H1 (cell line): ENCODE measurements at regions not wholly inside any gene's neighbourhood (a gene's known extent, or its start where the extent isn't known, plus 50 kb on each side); places are given as distances from the start of the nearest gene placed in this dataset.

Experiments
- CHD2 ChIP-seq: IDR thresholded peaks from 2 replicates; pipeline ENCODE4 v1.6.1; 2012; ENCODE audit warnings: low read length, improper control_type of control experiment
- CREB1 ChIP-seq: IDR thresholded peaks from 2 replicates; pipeline ENCODE4 v1.6.1; 2012; ENCODE audit warnings: inconsistent platforms
- PHF8 ChIP-seq: fragments of 200-600 bp; sonication (generic); conservative IDR thresholded peaks from 2 replicates; pipeline ENCODE4 v1.7.1; 2012; ENCODE audit warnings: low read depth, mild to moderate bottlenecking, inconsistent platforms, low read length, moderate library complexity
- SUZ12 ChIP-seq: fragments of 200-600 bp; sonication (generic); IDR thresholded peaks from 2 replicates; pipeline ENCODE4 v1.6.1; 2012; ENCODE audit warnings: mild to moderate bottlenecking, inconsistent platforms, low read length, moderate library complexity, mixed read lengths
- TEAD4 ChIP-seq: IDR thresholded peaks from 2 replicates; pipeline ENCODE4 v1.6.1; 2012; ENCODE audit warnings: low read depth, low read length, inconsistent platforms, mixed read lengths
- YY1 ChIP-seq: IDR thresholded peaks from 2 replicates; pipeline ENCODE4 v1.6.1; 2011; ENCODE audit warnings: low read depth, mild to moderate bottlenecking, low read length
- TF ChIP-seq, protein P1 (sequence below): fragments of 300-600 bp; sonication (generic); IDR thresholded peaks from 2 replicates; pipeline ENCODE4 v1.7.1; 2012; ENCODE audit warnings: low read length, moderate library complexity, mild to moderate bottlenecking, inconsistent platforms; ENCODE audit not compliant: insufficient replicate concordance

DNA sequence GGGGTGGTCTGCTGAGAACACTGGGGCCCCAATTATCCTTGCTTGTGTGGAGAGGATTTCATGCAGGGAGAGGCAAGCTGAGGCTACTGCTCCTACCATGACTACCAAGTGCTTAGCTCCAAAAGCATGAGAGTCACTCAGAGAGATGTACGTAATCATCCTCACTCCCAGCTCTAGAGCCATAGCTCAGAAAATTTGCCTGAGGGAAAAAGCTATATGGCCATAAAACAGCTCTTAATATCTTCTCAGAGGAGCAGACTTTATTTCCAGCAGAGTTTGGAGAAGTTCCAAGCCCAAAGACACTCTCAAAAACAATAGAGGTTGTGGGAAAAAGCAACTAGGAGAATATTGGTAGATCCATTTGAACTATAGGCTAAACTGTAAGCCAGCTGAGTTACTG, 106.4 kb upstream of the PBX1 start (continued):
- TF ChIP-seq, protein P1, sequence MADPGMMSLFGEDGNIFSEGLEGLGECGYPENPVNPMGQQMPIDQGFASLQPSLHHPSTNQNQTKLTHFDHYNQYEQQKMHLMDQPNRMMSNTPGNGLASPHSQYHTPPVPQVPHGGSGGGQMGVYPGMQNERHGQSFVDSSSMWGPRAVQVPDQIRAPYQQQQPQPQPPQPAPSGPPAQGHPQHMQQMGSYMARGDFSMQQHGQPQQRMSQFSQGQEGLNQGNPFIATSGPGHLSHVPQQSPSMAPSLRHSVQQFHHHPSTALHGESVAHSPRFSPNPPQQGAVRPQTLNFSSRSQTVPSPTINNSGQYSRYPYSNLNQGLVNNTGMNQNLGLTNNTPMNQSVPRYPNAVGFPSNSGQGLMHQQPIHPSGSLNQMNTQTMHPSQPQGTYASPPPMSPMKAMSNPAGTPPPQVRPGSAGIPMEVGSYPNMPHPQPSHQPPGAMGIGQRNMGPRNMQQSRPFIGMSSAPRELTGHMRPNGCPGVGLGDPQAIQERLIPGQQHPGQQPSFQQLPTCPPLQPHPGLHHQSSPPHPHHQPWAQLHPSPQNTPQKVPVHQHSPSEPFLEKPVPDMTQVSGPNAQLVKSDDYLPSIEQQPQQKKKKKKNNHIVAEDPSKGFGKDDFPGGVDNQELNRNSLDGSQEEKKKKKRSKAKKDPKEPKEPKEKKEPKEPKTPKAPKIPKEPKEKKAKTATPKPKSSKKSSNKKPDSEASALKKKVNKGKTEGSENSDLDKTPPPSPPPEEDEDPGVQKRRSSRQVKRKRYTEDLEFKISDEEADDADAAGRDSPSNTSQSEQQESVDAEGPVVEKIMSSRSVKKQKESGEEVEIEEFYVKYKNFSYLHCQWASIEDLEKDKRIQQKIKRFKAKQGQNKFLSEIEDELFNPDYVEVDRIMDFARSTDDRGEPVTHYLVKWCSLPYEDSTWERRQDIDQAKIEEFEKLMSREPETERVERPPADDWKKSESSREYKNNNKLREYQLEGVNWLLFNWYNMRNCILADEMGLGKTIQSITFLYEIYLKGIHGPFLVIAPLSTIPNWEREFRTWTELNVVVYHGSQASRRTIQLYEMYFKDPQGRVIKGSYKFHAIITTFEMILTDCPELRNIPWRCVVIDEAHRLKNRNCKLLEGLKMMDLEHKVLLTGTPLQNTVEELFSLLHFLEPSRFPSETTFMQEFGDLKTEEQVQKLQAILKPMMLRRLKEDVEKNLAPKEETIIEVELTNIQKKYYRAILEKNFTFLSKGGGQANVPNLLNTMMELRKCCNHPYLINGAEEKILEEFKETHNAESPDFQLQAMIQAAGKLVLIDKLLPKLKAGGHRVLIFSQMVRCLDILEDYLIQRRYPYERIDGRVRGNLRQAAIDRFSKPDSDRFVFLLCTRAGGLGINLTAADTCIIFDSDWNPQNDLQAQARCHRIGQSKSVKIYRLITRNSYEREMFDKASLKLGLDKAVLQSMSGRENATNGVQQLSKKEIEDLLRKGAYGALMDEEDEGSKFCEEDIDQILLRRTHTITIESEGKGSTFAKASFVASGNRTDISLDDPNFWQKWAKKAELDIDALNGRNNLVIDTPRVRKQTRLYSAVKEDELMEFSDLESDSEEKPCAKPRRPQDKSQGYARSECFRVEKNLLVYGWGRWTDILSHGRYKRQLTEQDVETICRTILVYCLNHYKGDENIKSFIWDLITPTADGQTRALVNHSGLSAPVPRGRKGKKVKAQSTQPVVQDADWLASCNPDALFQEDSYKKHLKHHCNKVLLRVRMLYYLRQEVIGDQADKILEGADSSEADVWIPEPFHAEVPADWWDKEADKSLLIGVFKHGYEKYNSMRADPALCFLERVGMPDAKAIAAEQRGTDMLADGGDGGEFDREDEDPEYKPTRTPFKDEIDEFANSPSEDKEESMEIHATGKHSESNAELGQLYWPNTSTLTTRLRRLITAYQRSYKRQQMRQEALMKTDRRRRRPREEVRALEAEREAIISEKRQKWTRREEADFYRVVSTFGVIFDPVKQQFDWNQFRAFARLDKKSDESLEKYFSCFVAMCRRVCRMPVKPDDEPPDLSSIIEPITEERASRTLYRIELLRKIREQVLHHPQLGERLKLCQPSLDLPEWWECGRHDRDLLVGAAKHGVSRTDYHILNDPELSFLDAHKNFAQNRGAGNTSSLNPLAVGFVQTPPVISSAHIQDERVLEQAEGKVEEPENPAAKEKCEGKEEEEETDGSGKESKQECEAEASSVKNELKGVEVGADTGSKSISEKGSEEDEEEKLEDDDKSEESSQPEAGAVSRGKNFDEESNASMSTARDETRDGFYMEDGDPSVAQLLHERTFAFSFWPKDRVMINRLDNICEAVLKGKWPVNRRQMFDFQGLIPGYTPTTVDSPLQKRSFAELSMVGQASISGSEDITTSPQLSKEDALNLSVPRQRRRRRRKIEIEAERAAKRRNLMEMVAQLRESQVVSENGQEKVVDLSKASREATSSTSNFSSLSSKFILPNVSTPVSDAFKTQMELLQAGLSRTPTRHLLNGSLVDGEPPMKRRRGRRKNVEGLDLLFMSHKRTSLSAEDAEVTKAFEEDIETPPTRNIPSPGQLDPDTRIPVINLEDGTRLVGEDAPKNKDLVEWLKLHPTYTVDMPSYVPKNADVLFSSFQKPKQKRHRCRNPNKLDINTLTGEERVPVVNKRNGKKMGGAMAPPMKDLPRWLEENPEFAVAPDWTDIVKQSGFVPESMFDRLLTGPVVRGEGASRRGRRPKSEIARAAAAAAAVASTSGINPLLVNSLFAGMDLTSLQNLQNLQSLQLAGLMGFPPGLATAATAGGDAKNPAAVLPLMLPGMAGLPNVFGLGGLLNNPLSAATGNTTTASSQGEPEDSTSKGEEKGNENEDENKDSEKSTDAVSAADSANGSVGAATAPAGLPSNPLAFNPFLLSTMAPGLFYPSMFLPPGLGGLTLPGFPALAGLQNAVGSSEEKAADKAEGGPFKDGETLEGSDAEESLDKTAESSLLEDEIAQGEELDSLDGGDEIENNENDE, result no peak
- no peak for TF ChIP-seq CREB1
- TF ChIP-seq TEAD4, result no peak
- no peak for TF ChIP-seq YY1
- no peak for TF ChIP-seq CHD2
- no peak for TF ChIP-seq SUZ12
- TF ChIP-seq PHF8, result no peak
